DND-41 (cell line): ENCODE measurements at regions not wholly inside any gene's neighbourhood (a gene's known extent, or its start where the extent isn't known, plus 50 kb on each side); places are given as distances from the start of the nearest gene placed in this dataset.

ENCODE experiments used
- ATAC-seq: fragments of 200-7000 bp; cut with Tn5 transposase; 3 replicates; pipeline ENCODE4 v1.9.1; 2021; ENCODE audit warnings: low read depth; ENCODE audit not compliant: insufficient read depth
- DNase-seq: peaks from one replicate; pipeline ENCODE4 v3.0.0-alpha.2; 2020
- H2AFZ ChIP-seq: 2 replicates; pipeline ENCODE4 v1.6.0; 2012; ENCODE audit warnings: low read depth, low read length
- H3K27ac ChIP-seq: 2 replicates; pipeline ENCODE4 v1.5.1; 2012; ENCODE audit warnings: low read length, inconsistent platforms
- H3K27me3 ChIP-seq: fragments of 200-600 bp; sonication (generic); 2 replicates; pipeline ENCODE4 v1.6.0; 2012; ENCODE audit warnings: low read length, mild to moderate bottlenecking, inconsistent platforms; ENCODE audit not compliant: insufficient read depth, poor library complexity
- H3K36me3 ChIP-seq: 2 replicates; pipeline ENCODE4 v1.5.1; 2012; ENCODE audit warnings: low read length, inconsistent platforms; ENCODE audit not compliant: insufficient read depth
- H3K4me1 ChIP-seq: 2 replicates; pipeline ENCODE4 v1.5.1; 2012; ENCODE audit warnings: mild to moderate bottlenecking, low read length; ENCODE audit not compliant: insufficient read depth
- H3K4me2 ChIP-seq: 2 replicates; pipeline ENCODE4 v1.6.0; 2012; ENCODE audit warnings: mild to moderate bottlenecking, moderate library complexity, low read length, inconsistent platforms; ENCODE audit not compliant: insufficient read depth
- H3K4me3 ChIP-seq, 2 experiments: fragments of 200-600 bp in 1 of 2; shearing (Covaris generic) in 1 of 2; 2 replicates each; pipeline ENCODE4 v1.5.1; 2012 to 2016; ENCODE audit warnings: inconsistent platforms in 2 of 2, low read length in 2 of 2, mild to moderate bottlenecking in 2 of 2, low read depth in 1 of 2, moderate library complexity in 1 of 2
- H3K79me2 ChIP-seq: 2 replicates; pipeline ENCODE4 v1.6.0; 2012; ENCODE audit warnings: low read length, inconsistent platforms; ENCODE audit not compliant: insufficient read depth
- H3K9ac ChIP-seq: 2 replicates; pipeline ENCODE4 v1.6.0; 2012; ENCODE audit warnings: low read depth, mild to moderate bottlenecking, inconsistent platforms, low read length, moderate library complexity
- H3K9me3 ChIP-seq: 2 replicates; pipeline ENCODE4 v1.5.1; 2012; ENCODE audit warnings: low read length, moderate library complexity, mild to moderate bottlenecking, inconsistent platforms; ENCODE audit not compliant: insufficient read depth, severe bottlenecking
- H4K20me1 ChIP-seq: 2 replicates; pipeline ENCODE4 v1.6.0; 2012; ENCODE audit warnings: low read length; ENCODE audit not compliant: insufficient read depth
- EZH2 ChIP-seq: IDR thresholded peaks from 3 replicates; pipeline ENCODE4 v1.6.1; 2012; ENCODE audit warnings: borderline replicate concordance, low read depth, mild to moderate bottlenecking, moderate library complexity, low read length, inconsistent platforms; ENCODE audit not compliant: severe bottlenecking
- TF ChIP-seq, protein P1 (sequence below): IDR thresholded peaks from 2 replicates; pipeline ENCODE4 v1.5.1; 2012; ENCODE audit warnings: borderline replicate concordance, low read length, moderate library complexity, mild to moderate bottlenecking; ENCODE audit not compliant: poor library complexity, severe bottlenecking; ENCODE audit errors: extremely low read depth

DNA sequence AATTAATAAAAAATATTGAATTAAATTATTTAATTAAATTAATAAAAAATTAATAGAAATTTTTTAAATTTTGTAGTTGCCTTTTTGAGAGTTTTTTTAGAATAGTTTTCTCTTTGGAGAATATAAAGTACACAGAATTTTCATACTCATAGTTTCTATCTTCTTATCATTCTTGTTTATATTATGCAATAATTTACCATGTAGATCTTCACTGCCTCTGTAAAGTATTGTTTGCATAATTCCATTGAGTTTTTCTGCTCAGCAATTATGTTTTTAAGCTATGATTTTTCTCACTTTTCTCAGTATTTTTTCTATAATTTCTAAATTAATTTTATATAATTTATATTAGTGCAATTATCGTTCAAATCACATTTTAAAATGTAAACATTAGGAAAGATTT lies 50.6 kb upstream of the OXA1L start:
- H3K4me2 ChIP-seq: no peak overlapping the region
- no peak overlapping the region for H3K4me3 ChIP-seq
- no peaks in the 10 kb centered on the region for H3K36me3 ChIP-seq
- H3K79me2 ChIP-seq: no peaks in the 10 kb centered on the region
- DNase-seq (no peak), ATAC-seq (no peak)
- no peaks in the 10 kb centered on the region for H4K20me1 ChIP-seq
- TF ChIP-seq, protein P1, sequence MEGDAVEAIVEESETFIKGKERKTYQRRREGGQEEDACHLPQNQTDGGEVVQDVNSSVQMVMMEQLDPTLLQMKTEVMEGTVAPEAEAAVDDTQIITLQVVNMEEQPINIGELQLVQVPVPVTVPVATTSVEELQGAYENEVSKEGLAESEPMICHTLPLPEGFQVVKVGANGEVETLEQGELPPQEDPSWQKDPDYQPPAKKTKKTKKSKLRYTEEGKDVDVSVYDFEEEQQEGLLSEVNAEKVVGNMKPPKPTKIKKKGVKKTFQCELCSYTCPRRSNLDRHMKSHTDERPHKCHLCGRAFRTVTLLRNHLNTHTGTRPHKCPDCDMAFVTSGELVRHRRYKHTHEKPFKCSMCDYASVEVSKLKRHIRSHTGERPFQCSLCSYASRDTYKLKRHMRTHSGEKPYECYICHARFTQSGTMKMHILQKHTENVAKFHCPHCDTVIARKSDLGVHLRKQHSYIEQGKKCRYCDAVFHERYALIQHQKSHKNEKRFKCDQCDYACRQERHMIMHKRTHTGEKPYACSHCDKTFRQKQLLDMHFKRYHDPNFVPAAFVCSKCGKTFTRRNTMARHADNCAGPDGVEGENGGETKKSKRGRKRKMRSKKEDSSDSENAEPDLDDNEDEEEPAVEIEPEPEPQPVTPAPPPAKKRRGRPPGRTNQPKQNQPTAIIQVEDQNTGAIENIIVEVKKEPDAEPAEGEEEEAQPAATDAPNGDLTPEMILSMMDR: no peak
- no peak for TF ChIP-seq EZH2
- H3K9me3 ChIP-seq: no peaks in the 10 kb centered on the region
- H3K4me1 ChIP-seq: peaks cover 12% of the 10 kb centered on the region
- H3K27me3 ChIP-seq: peaks cover 30% of the 10 kb centered on the region
- H2AFZ ChIP-seq: no peak overlapping the region
- no peak overlapping the region for H3K9ac ChIP-seq
- no peak overlapping the region for H3K27ac ChIP-seq
